ENCODE measurements at regions not wholly inside any gene's neighbourhood (a gene's known extent, or its start where the extent isn't known, plus 50 kb on each side); places are given as distances from the start of the nearest gene placed in this dataset.
"Not testable (repeated sequence)": the region's sequence is repeated elsewhere in the genome, so short reads cannot be mapped to it uniquely, and the experiment has no call there.

DNA sequence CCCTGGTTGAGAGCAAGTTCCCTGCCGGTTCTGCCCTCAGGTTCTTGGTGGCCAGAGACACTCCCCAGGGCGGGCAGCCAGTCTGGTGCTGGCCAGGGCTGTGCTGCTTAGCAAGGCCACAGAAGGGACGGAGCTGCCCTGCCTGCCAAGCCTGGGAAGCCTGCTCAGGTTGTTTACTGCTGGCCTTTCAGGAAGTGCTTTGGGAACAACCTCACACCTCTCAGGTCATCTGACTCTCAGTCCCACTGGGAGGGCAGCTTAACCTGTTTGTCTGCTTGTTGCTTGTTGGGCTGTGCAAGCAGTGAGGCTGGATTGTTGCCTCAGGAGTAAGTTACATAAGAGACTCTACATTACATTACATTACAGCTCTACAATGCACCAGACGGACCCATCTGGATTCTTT lies 75.8 kb upstream of the AFDN start:
- DNase-seq (ENCODE audit: insufficient read length, low spot score) (no peak), FAIRE-seq (no peak)

GRCh38 chr6:167751579-167752115 lies 75.1 kb upstream of the AFDN start:
- DNase-seq (ENCODE audit: insufficient read length, low spot score), result no peak
- TF ChIP-seq, protein P1, sequence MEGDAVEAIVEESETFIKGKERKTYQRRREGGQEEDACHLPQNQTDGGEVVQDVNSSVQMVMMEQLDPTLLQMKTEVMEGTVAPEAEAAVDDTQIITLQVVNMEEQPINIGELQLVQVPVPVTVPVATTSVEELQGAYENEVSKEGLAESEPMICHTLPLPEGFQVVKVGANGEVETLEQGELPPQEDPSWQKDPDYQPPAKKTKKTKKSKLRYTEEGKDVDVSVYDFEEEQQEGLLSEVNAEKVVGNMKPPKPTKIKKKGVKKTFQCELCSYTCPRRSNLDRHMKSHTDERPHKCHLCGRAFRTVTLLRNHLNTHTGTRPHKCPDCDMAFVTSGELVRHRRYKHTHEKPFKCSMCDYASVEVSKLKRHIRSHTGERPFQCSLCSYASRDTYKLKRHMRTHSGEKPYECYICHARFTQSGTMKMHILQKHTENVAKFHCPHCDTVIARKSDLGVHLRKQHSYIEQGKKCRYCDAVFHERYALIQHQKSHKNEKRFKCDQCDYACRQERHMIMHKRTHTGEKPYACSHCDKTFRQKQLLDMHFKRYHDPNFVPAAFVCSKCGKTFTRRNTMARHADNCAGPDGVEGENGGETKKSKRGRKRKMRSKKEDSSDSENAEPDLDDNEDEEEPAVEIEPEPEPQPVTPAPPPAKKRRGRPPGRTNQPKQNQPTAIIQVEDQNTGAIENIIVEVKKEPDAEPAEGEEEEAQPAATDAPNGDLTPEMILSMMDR (IDR thresholded peaks at IDR 0.05; ENCODE audit: insufficient read depth, missing control alignments), result no peak
- FAIRE-seq, result no peak

More for the DNA sequence above, 75.8 kb upstream of the AFDN start:
- TF ChIP-seq, protein P1 (IDR thresholded peaks at IDR 0.05; ENCODE audit: insufficient read depth, missing control alignments), result no peak

- FAIRE-seq, result not testable (repeated sequence)
Measured at GRCh38 chr6:167753281-167753680, 73.4 kb upstream of the AFDN start.

DNA sequence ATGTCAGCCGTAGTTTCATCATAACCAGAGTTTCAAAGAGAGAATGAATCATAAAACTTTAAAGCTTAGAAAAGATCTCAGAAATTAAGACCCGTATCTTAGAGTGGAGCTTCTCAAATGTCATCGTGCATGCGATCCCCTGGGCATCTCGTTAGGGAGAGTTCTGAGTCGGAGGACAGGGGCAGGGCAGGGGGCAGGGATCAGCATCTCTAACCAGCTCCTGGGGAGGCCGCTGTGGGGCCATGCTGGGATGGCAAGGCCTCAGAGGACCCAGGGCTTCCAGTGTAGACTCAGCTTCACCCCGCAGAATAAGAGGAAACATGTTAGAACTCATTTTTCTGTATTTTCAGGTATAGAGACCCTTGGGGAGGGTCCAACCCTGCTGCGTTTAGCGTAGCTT lies 72.0 kb upstream of the AFDN start:
- no peak for DNase-seq (ENCODE audit: insufficient read length, low spot score)
- FAIRE-seq, result no peak
- TF ChIP-seq, protein P1 (IDR thresholded peaks at IDR 0.05; ENCODE audit: insufficient read depth, missing control alignments), result no peak

More at GRCh38 chr6:167753281-167753680, 73.4 kb upstream of the AFDN start:
- not testable (repeated sequence) for DNase-seq (ENCODE audit: insufficient read length, low spot score)

DNA sequence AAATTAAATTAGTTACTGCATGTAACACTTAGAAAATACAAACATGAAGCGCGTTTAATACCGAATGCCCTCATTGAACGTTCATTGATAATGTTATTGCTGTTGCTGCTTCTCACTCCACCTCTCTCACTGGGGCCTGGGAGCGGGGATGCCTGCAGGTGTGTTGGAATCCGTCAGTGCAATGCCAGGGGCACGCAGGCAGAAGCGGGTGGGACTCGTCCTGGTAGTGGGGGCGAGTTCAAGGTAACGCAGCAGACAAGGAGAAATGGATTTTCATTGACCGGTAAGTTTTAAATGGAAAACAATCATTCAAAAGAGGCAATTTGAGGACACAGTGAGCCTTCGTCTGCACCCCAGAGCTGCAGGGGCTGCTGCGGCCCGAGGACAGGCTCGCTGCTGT lies 71.2 kb upstream of the AFDN start:
- TF ChIP-seq, protein P1 (IDR thresholded peaks at IDR 0.05; ENCODE audit: insufficient read depth, missing control alignments), result no peak
- DNase-seq (ENCODE audit: insufficient read length, low spot score) (no peak), FAIRE-seq (no peak)

DNA sequence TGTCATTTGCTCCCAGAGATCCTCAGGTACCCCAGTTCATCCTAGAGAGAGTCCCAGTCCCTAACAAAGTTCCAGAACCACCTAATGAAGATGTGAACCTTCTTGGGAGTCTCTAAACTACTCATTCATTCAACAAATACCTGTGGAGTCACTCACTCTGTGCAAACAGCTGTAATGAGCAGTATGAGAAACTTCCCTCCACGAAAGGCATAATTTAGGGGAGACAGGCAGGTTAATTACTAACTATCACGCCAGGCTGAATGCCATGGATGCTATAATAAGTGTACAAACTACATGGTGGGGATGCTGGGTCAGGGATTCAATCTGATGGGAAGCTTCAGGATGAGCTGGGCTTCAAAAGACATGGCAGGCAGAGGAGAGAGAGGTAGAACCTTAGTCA lies 70.1 kb upstream of the AFDN start:
- no peak for DNase-seq (ENCODE audit: insufficient read length, low spot score)
- TF ChIP-seq, protein P1 (IDR thresholded peaks at IDR 0.05; ENCODE audit: insufficient read depth, missing control alignments), result no peak
- FAIRE-seq, result no peak

- TF ChIP-seq, protein P1 (IDR thresholded peaks at IDR 0.05; ENCODE audit: insufficient read depth, missing control alignments), result no peak
- FAIRE-seq (no peak), DNase-seq (ENCODE audit: insufficient read length, low spot score) (no peak)
Measured at GRCh38 chr6:167757249-167757648, 69.5 kb upstream of the AFDN start.

- FAIRE-seq (no peak), DNase-seq (ENCODE audit: insufficient read length, low spot score) (no peak)
- TF ChIP-seq, protein P1 (IDR thresholded peaks at IDR 0.05; ENCODE audit: insufficient read depth, missing control alignments), result no peak
Measured at GRCh38 chr6:167757821-167758220, 68.9 kb upstream of the AFDN start.

All from D721Med (cell line).